Testis (tissue), 2 donors: ENCODE measurements at regions not wholly inside any gene's neighbourhood (a gene's known extent, or its start where the extent isn't known, plus 50 kb on each side); places are given as distances from the start of the nearest gene placed in this dataset.

Experiments used
- POLR2A ChIP-seq: fragments of 450-650 bp; IDR thresholded peaks from one replicate; pipeline ENCODE4 v1.6.1; 2017; ENCODE audit warnings: antibody characterized with exemption, mild to moderate bottlenecking, moderate library complexity
- TF ChIP-seq, protein P1 (sequence below), 3 experiments: fragments of 450-650 bp in 2 of 3; fragments of 200-600 bp in 1 of 3; sonication (generic) in 1 of 3; IDR thresholded peaks; one replicate each; pipeline ENCODE4 v1.5.1; 2016 to 2019; ENCODE audit warnings: antibody characterized with exemption in 3 of 3, mild to moderate bottlenecking in 2 of 3, moderate library complexity in 1 of 3

- TF ChIP-seq, protein P1, sequence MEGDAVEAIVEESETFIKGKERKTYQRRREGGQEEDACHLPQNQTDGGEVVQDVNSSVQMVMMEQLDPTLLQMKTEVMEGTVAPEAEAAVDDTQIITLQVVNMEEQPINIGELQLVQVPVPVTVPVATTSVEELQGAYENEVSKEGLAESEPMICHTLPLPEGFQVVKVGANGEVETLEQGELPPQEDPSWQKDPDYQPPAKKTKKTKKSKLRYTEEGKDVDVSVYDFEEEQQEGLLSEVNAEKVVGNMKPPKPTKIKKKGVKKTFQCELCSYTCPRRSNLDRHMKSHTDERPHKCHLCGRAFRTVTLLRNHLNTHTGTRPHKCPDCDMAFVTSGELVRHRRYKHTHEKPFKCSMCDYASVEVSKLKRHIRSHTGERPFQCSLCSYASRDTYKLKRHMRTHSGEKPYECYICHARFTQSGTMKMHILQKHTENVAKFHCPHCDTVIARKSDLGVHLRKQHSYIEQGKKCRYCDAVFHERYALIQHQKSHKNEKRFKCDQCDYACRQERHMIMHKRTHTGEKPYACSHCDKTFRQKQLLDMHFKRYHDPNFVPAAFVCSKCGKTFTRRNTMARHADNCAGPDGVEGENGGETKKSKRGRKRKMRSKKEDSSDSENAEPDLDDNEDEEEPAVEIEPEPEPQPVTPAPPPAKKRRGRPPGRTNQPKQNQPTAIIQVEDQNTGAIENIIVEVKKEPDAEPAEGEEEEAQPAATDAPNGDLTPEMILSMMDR (IDR thresholded peaks at IDR 0.05) = no peak
- no peak for TF ChIP-seq POLR2A
Measured at GRCh38 chr20:56956534-56956933, 309.9 kb downstream of the BMP7 start.
